Hepatocyte (in vitro differentiated cells): ENCODE measurements at regions not wholly inside any gene's neighbourhood (a gene's known extent, or its start where the extent isn't known, plus 50 kb on each side); places are given as distances from the start of the nearest gene placed in this dataset.

Experiments
- DNase-seq: peaks from one replicate; pipeline ENCODE4 v3.0.0-alpha.2; 2016; ENCODE audit warnings: low spot score
- H2AFZ ChIP-seq: fragments of 200-600 bp; sonication (generic); 2 replicates; pipeline ENCODE4 v1.6.0; 2016; ENCODE audit warnings: antibody characterized with exemption, mild to moderate bottlenecking
- H3K27ac ChIP-seq: fragments of 200-600 bp; sonication (generic); 2 replicates; pipeline ENCODE4 v1.5.1; 2016; ENCODE audit warnings: mild to moderate bottlenecking
- H3K27me3 ChIP-seq: fragments of 200-600 bp; sonication (generic); 2 replicates; pipeline ENCODE4 v1.6.1; 2016
- H3K36me3 ChIP-seq: fragments of 200-600 bp; sonication (generic); replicated peaks from 2 replicates; pipeline ENCODE4 v1.5.1; 2016; ENCODE audit warnings: low read depth; ENCODE audit not compliant: insufficient read depth
- H3K4me1 ChIP-seq: fragments of 200-600 bp; sonication (generic); 2 replicates; pipeline ENCODE4 v1.5.1; 2016; ENCODE audit warnings: mild to moderate bottlenecking, moderate library complexity; ENCODE audit not compliant: insufficient read depth
- H3K4me2 ChIP-seq: fragments of 200-600 bp; sonication (generic); 2 replicates; pipeline ENCODE4 v1.6.0; 2016
- H3K4me3 ChIP-seq: fragments of 200-600 bp; sonication (generic); 2 replicates; pipeline ENCODE4 v1.5.1; 2016; ENCODE audit warnings: mild to moderate bottlenecking
- H3K79me2 ChIP-seq: fragments of 200-600 bp; sonication (generic); 2 replicates; pipeline ENCODE4 v1.6.0; 2017; ENCODE audit warnings: mild to moderate bottlenecking
- H3K9me2 ChIP-seq: fragments of 200-600 bp; sonication (generic); replicated peaks from 2 replicates; pipeline ENCODE4 v1.6.0; 2017; ENCODE audit warnings: mild to moderate bottlenecking; ENCODE audit not compliant: insufficient read depth
- H3K9me3 ChIP-seq: fragments of 200-600 bp; sonication (generic); 2 replicates; pipeline ENCODE4 v1.5.1; 2016; ENCODE audit warnings: low read depth, mild to moderate bottlenecking
- H4K20me1 ChIP-seq: fragments of 200-600 bp; sonication (generic); 2 replicates; pipeline ENCODE4 v1.6.0; 2016; ENCODE audit warnings: mild to moderate bottlenecking; ENCODE audit not compliant: insufficient read depth, poor library complexity, severe bottlenecking
- CTCF ChIP-seq: fragments of 200-600 bp; sonication (generic); IDR thresholded peaks from 2 replicates; pipeline ENCODE4 v1.5.1; 2016; ENCODE audit warnings: antibody characterized with exemption, mild to moderate bottlenecking; ENCODE audit not compliant: poor library complexity
- EZH2 ChIP-seq: fragments of 200-600 bp; sonication (generic); IDR thresholded peaks from 2 replicates; pipeline ENCODE4 v1.6.1; 2016; ENCODE audit warnings: antibody characterized with exemption, mild to moderate bottlenecking, borderline replicate concordance
- EZH2phosphoT487 ChIP-seq: fragments of 200-600 bp; sonication (generic); IDR thresholded peaks from one replicate; pipeline ENCODE4 v1.6.1; 2018; ENCODE audit warnings: antibody characterized with exemption, mild to moderate bottlenecking, low read depth, moderate library complexity; ENCODE audit not compliant: unreplicated experiment, severe bottlenecking
- WGBS: methylation state at CpG from one replicate; pipeline ENCODE4 v1.1.6; 2016; ENCODE audit warnings: low lambda C conversion rate; ENCODE audit errors: missing lambda C conversion rate; 5-methylcytosine and 5-hydroxymethylcytosine counted together

GRCh38 chr12:45584336-45584735, 145.2 kb upstream of the ARID2 start:
- Histone ChIP-seq H4K20me1 (no peaks in the 10 kb centered on the region), H3K4me3 (no peak overlapping the region), H3K27ac (no peak overlapping the region), H3K4me2 (no peak overlapping the region), H2AFZ (no peak overlapping the region), H3K9me2 (no peaks in the 10 kb centered on the region), H3K27me3 (no peaks in the 10 kb centered on the region), H3K4me1 (peaks cover 9% of the 10 kb centered on the region), H3K79me2 (no peaks in the 10 kb centered on the region), H3K9me3 (no peaks in the 10 kb centered on the region), H3K36me3 (no peaks in the 10 kb centered on the region)
- 100% methylated on average over 1 of the region's 1 CpG for WGBS
- DNase-seq = no peak
- TF ChIP-seq EZH2 (no peak), EZH2phosphoT487 (no peak), CTCF (no peak)

- H3K27me3 ChIP-seq = no peaks in the 10 kb centered on the region
- H3K4me1 ChIP-seq = peaks cover 9% of the 10 kb centered on the region
- 94% methylated on average over 31 of the region's 31 CpGs for WGBS
- H3K9me2 ChIP-seq = no peaks in the 10 kb centered on the region
- no peak overlapping the region for H3K27ac ChIP-seq
- H3K4me3 ChIP-seq = no peak overlapping the region
- TF ChIP-seq EZH2 = no peak
- TF ChIP-seq CTCF = no peak
- TF ChIP-seq EZH2phosphoT487 = no peak
- no peak overlapping the region for H3K4me2 ChIP-seq
- no peak overlapping the region for H2AFZ ChIP-seq
- H3K9me3 ChIP-seq = no peaks in the 10 kb centered on the region
- H3K36me3 ChIP-seq = no peaks in the 10 kb centered on the region
- H3K79me2 ChIP-seq = no peaks in the 10 kb centered on the region
- no peak for DNase-seq
- H4K20me1 ChIP-seq = no peaks in the 10 kb centered on the region
These were observed 143.8 kb upstream of the ARID2 start for GRCh38 chr12:45585522-45586230.

- Histone ChIP-seq H3K4me3 (no peak overlapping the region), H3K4me1 (peaks cover 9% of the 10 kb centered on the region), H3K4me2 (no peak overlapping the region), H3K27me3 (no peaks in the 10 kb centered on the region), H3K9me2 (no peaks in the 10 kb centered on the region), H3K79me2 (no peaks in the 10 kb centered on the region), H3K36me3 (no peaks in the 10 kb centered on the region), H4K20me1 (no peaks in the 10 kb centered on the region), H3K9me3 (no peaks in the 10 kb centered on the region), H2AFZ (no peak overlapping the region), H3K27ac (no peak overlapping the region)
- DNase-seq = no peak
- no peak for TF ChIP-seq EZH2phosphoT487
- TF ChIP-seq EZH2 = no peak
- TF ChIP-seq CTCF = no peak
- WGBS = 97% methylated on average over 18 of the region's 18 CpGs
These were observed 143.0 kb upstream of the ARID2 start for GRCh38 chr12:45586486-45586885.
